OCI-LY7 (cell line): ENCODE measurements at regions not wholly inside any gene's neighbourhood (a gene's known extent, or its start where the extent isn't known, plus 50 kb on each side); places are given as distances from the start of the nearest gene placed in this dataset.

Experiments
- CTCF ChIP-seq: fragments of 200-600 bp; sonication (generic); conservative IDR thresholded peaks from 2 replicates; pipeline ENCODE4 v1.5.1; 2014; ENCODE audit warnings: mild to moderate bottlenecking, antibody characterized with exemption, low read length, moderate library complexity, mixed read lengths
- EZH2phosphoT487 ChIP-seq: fragments of 200-600 bp; sonication (generic); IDR thresholded peaks from 2 replicates; pipeline ENCODE4 v1.6.1; 2018; ENCODE audit warnings: low read depth, borderline replicate concordance, mild to moderate bottlenecking, mixed run types, antibody characterized with exemption, low read length, moderate library complexity, mixed read lengths

GRCh38 chr2:8244639-8245038 is 437.2 kb upstream of the ID2 start:
- TF ChIP-seq CTCF (no peak), EZH2phosphoT487 (no peak)
